ENCODE measurements at regions not wholly inside any gene's neighbourhood (a gene's known extent, or its start where the extent isn't known, plus 50 kb on each side); places are given as distances from the start of the nearest gene placed in this dataset.

DNA sequence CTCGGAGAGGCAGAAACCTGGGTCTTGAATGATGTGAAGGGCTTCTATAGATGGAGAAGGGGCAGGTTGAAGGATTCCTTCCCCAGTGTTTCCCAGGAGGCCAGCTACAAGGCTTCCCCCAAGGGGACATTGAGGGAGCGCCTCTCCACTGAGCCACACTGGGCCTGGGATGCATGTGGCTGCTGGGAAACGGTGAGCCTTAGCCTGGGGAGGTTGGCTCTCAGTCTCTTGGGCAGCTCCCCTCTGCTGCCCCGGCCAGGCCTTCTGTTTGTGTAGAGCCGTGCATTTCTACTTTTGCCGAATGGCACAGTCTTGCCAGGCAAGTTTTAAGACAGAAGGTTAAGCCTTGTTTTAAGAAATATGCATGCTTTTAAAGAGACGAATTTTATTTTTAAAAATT is 254.4 kb upstream of the POU3F1 start:
- Histone ChIP-seq H3K4me3 (replicated peaks; ENCODE audit: low read depth, low read length) (no peak overlapping the region), H3K36me3 (ENCODE audit: control insufficient read depth, insufficient read depth, low read length) (no peaks in the 10 kb centered on the region), H3K27me3 (replicated peaks; ENCODE audit: control insufficient read depth, insufficient read depth, low read length) (no peaks in the 10 kb centered on the region)
- TF ChIP-seq, protein P1, sequence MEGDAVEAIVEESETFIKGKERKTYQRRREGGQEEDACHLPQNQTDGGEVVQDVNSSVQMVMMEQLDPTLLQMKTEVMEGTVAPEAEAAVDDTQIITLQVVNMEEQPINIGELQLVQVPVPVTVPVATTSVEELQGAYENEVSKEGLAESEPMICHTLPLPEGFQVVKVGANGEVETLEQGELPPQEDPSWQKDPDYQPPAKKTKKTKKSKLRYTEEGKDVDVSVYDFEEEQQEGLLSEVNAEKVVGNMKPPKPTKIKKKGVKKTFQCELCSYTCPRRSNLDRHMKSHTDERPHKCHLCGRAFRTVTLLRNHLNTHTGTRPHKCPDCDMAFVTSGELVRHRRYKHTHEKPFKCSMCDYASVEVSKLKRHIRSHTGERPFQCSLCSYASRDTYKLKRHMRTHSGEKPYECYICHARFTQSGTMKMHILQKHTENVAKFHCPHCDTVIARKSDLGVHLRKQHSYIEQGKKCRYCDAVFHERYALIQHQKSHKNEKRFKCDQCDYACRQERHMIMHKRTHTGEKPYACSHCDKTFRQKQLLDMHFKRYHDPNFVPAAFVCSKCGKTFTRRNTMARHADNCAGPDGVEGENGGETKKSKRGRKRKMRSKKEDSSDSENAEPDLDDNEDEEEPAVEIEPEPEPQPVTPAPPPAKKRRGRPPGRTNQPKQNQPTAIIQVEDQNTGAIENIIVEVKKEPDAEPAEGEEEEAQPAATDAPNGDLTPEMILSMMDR (IDR thresholded peaks at IDR 0.05; ENCODE audit: insufficient read depth, low read length, poor library complexity, severe bottlenecking), result no peak
- no peak for DNase-seq (ENCODE audit: extremely low read depth, insufficient read length)

DNA sequence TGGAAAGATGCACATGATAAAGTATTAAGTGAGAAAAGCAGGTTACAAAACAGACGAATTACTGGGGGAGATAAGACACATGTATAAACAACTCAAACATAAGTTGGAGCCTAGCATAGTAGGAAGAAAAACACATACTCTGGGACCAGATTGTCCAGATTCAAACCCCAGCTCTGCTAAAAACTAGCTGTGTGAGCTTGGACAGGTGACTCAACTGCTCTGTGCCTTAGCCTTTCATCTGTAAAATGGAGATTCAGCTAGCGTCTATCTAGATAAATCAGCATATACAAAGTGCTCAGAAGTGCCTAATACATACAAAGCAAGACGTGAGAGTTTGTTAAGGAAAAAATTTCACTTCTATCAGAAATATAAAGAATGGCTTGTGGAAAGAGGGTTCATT is 254.0 kb upstream of the POU3F1 start:
- no peak for DNase-seq (ENCODE audit: extremely low read depth, insufficient read length)
- Histone ChIP-seq H3K27me3 (replicated peaks; ENCODE audit: control insufficient read depth, insufficient read depth, low read length) (no peaks in the 10 kb centered on the region), H3K36me3 (ENCODE audit: control insufficient read depth, insufficient read depth, low read length) (no peaks in the 10 kb centered on the region), H3K4me3 (replicated peaks; ENCODE audit: low read depth, low read length) (no peak overlapping the region)
- TF ChIP-seq, protein P1 (IDR thresholded peaks at IDR 0.05; ENCODE audit: insufficient read depth, low read length, poor library complexity, severe bottlenecking), result no peak

DNA sequence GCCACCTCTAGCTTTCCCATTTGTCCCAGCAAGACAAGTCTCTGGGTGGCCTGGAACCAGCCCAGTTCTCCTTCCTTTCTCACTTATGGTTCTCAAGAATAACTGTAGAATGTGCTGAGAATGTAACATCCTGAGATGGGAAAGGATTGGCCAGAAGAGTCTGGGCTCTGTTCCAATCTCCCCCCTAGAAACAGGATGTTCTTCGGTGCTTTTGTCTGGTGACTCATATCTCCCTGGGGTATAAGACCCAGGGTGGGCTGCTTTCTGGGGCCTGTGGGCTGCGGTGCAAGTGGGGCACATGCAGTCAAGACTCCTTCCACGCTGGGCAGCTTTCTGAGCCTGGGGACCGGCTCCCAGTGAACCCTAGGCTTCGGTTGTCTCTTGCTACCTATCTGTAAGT is 251.2 kb upstream of the POU3F1 start:
- no peaks in the 10 kb centered on the region for H3K27me3 ChIP-seq (replicated peaks; ENCODE audit: control insufficient read depth, insufficient read depth, low read length)
- DNase-seq (ENCODE audit: extremely low read depth, insufficient read length), result no peak
- TF ChIP-seq, protein P1 (IDR thresholded peaks at IDR 0.05; ENCODE audit: insufficient read depth, low read length, poor library complexity, severe bottlenecking), result no peak
- H3K36me3 ChIP-seq (ENCODE audit: control insufficient read depth, insufficient read depth, low read length), result no peaks in the 10 kb centered on the region
- no peak overlapping the region for H3K4me3 ChIP-seq (replicated peaks; ENCODE audit: low read depth, low read length)

DNA sequence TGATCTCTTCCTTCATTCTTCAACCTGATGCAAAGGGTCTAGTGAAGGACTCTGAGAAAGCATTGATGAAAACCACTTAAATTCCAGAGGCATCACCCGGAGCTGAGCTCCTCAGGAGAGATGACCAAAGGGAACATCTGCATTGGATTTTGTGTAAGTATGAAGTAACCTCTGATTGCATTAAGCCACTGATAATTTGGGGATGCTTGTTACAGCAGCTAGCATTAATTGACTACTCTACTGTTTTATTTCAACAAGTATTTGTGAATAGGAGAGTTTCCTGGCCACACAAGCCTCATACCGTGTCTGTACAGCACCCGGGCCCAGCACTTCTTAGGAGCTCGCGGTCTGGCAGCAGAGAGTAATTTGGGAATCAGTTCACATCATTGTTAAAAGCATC is 250.7 kb upstream of the POU3F1 start:
- H3K27me3 ChIP-seq (replicated peaks; ENCODE audit: control insufficient read depth, insufficient read depth, low read length), result no peaks in the 10 kb centered on the region
- no peak overlapping the region for H3K4me3 ChIP-seq (replicated peaks; ENCODE audit: low read depth, low read length)
- H3K36me3 ChIP-seq (ENCODE audit: control insufficient read depth, insufficient read depth, low read length), result no peaks in the 10 kb centered on the region
- no peak for DNase-seq (ENCODE audit: extremely low read depth, insufficient read length)
- TF ChIP-seq, protein P1 (IDR thresholded peaks at IDR 0.05; ENCODE audit: insufficient read depth, low read length, poor library complexity, severe bottlenecking), result no peak

DNA sequence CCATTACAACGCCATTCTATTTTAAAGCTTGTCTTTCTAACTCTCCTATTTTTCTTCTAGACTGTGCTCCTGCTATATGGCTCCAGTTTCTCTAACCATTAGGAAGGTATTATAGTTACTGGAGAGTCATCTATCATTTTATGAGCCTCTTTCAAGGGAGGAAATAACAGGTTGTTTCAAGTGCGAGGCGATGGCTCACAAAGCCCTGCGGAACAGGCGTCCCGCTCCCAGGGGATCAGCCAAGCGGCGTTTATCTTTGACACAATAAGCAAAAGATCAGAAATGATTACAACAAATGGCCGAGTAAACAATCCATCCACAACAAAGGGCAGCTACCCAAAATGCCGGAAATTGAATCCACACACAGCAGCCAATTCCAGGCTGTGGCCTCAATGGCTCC is 249.5 kb upstream of the POU3F1 start:
- no peaks in the 10 kb centered on the region for H3K27me3 ChIP-seq (replicated peaks; ENCODE audit: control insufficient read depth, insufficient read depth, low read length)
- no peak for DNase-seq (ENCODE audit: extremely low read depth, insufficient read length)
- H3K4me3 ChIP-seq (replicated peaks; ENCODE audit: low read depth, low read length), result no peak overlapping the region
- TF ChIP-seq, protein P1 (IDR thresholded peaks at IDR 0.05; ENCODE audit: insufficient read depth, low read length, poor library complexity, severe bottlenecking), result no peak
- H3K36me3 ChIP-seq (ENCODE audit: control insufficient read depth, insufficient read depth, low read length), result no peaks in the 10 kb centered on the region

DNA sequence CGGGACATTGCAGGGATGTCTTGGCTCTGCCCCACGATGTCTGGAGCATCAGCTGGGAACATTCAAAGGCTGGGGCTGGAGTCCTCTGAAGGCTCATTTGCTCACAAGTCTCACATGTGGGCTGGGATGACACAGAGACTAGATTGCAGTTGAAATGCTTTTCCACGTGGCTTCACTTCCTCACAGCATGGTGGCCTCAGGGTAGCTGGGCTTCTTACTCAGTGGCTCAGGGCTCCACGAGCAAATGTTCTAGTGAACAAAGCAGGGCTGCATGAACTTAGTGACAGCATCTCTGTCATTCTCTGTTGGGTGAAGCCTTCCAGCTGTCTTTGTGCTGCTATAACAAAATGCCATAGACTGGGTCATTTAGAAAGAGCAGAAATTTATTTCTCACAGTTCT is 247.0 kb upstream of the POU3F1 start:
- Histone ChIP-seq H3K27me3 (replicated peaks; ENCODE audit: control insufficient read depth, insufficient read depth, low read length) (no peaks in the 10 kb centered on the region), H3K36me3 (ENCODE audit: control insufficient read depth, insufficient read depth, low read length) (no peaks in the 10 kb centered on the region), H3K4me3 (replicated peaks; ENCODE audit: low read depth, low read length) (no peak overlapping the region)
- TF ChIP-seq, protein P1 (IDR thresholded peaks at IDR 0.05; ENCODE audit: insufficient read depth, low read length, poor library complexity, severe bottlenecking), result no peak
- no peak for DNase-seq (ENCODE audit: extremely low read depth, insufficient read length)

Data from GM06990 (cell line).